GM19328 (cell line): ENCODE measurements at regions not wholly inside any gene's neighbourhood (a gene's known extent, or its start where the extent isn't known, plus 50 kb on each side); places are given as distances from the start of the nearest gene placed in this dataset.

Experiments used
- ATAC-seq: cut with Tn5 transposase; IDR thresholded peaks from one replicate; pipeline ENCODE4 v1.9.1; 2021; ENCODE audit warnings: mild to moderate bottlenecking, moderate library complexity; ENCODE audit not compliant: unreplicated experiment

GRCh38 chr7:106423821-106424475 lies 139.2 kb upstream of the NAMPT start:
- ATAC-seq = no peak

- ATAC-seq = no peak
Measured at GRCh38 chr7:106423111-106423510, 138.3 kb upstream of the NAMPT start.

GRCh38 chr7:106421181-106421762 lies 136.5 kb upstream of the NAMPT start:
- ATAC-seq = no peak

GRCh38 chr7:106420736-106421135 lies 136.0 kb upstream of the NAMPT start:
- ATAC-seq = no peak

GRCh38 chr7:106420210-106420609 lies 135.4 kb upstream of the NAMPT start:
- no peak for ATAC-seq

GRCh38 chr7:106419455-106420182 lies 134.8 kb upstream of the NAMPT start:
- ATAC-seq = no peak

GRCh38 chr7:106418526-106418925 lies 133.7 kb upstream of the NAMPT start:
- no peak for ATAC-seq

GRCh38 chr7:106418094-106418493 lies 133.3 kb upstream of the NAMPT start:
- ATAC-seq = no peak

GRCh38 chr7:106417273-106417902 lies 132.6 kb upstream of the NAMPT start:
- ATAC-seq = no peak

- ATAC-seq = no peak
Measured at GRCh38 chr7:106416430-106416829, 131.6 kb upstream of the NAMPT start.

GRCh38 chr7:106415433-106415832 lies 130.7 kb upstream of the NAMPT start:
- no peak for ATAC-seq

GRCh38 chr7:106413446-106413845 lies 128.7 kb upstream of the NAMPT start:
- ATAC-seq = no peak

- no peak for ATAC-seq
Measured at GRCh38 chr7:106405697-106406141, 120.9 kb upstream of the NAMPT start.

- ATAC-seq = no peak
Measured at GRCh38 chr7:106402898-106403297, 118.1 kb upstream of the NAMPT start.

GRCh38 chr7:106400923-106401322 lies 116.1 kb upstream of the NAMPT start:
- ATAC-seq = no peak

- no peak for ATAC-seq
Measured at GRCh38 chr7:106398786-106399185, 114.0 kb upstream of the NAMPT start.

- no peak for ATAC-seq
Measured at GRCh38 chr7:106397994-106398393, 113.2 kb upstream of the NAMPT start.

- ATAC-seq = no peak
Measured at GRCh38 chr7:106394526-106394925, 109.7 kb upstream of the NAMPT start.

- ATAC-seq = no peak
Measured at GRCh38 chr7:106393564-106394251, 108.9 kb upstream of the NAMPT start.

- ATAC-seq = no peak
Measured at GRCh38 chr7:106392590-106392989, 107.8 kb upstream of the NAMPT start.

GRCh38 chr7:106392144-106392543 lies 107.4 kb upstream of the NAMPT start:
- ATAC-seq = no peak
